GM12878 (cell line): ENCODE measurements at regions not wholly inside any gene's neighbourhood (a gene's known extent, or its start where the extent isn't known, plus 50 kb on each side); places are given as distances from the start of the nearest gene placed in this dataset.

ENCODE experiments used
- ATAC-seq: fragments of 200-7000 bp; cut with Tn5 transposase; 3 replicates; pipeline ENCODE4 v1.9.1; 2020; ENCODE audit warnings: mild to moderate bottlenecking, moderate library complexity
- BruUV-seq: library from RNA; stranded (reverse); fragments of 400-500 nt; replicated peaks from 2 replicates; lab custom pipeline; 2021; lab: Mats Ljungman, UMichigan
- CTCF ChIA-PET: fragments of 300-600 bp; sonication (Branson Sonifier 250); formaldehyde crosslinking; extraction: SDS; loops from one replicate; lab custom pipeline; 2021; ENCODE audit warnings: inconsistent platforms; lab: Yijun Ruan, JAX
- POLR2A ChIA-PET: fragments of 350-600 bp; formaldehyde crosslinking; extraction: SDS; loops from one replicate; lab custom pipeline; 2021; ENCODE audit warnings: inconsistent platforms; lab: Charles Lee
- RAD21 ChIA-PET: fragments of 300-600 bp; sonication (Branson Sonifier 250); formaldehyde crosslinking; loops from one replicate; lab custom pipeline; 2023; ENCODE audit warnings: antibody characterized with exemption; ENCODE audit not compliant: unreplicated experiment; lab: Charles Lee
- SMC1A ChIA-PET: fragments of 300-600 bp; sonication (Branson Sonifier 250); formaldehyde crosslinking; loops from one replicate; lab custom pipeline; 2023; ENCODE audit not compliant: unreplicated experiment, uncharacterized antibody; lab: Charles Lee
- DNase-seq: peaks from one replicate; pipeline ENCODE4 v3.0.0-alpha.2; 2011; ENCODE audit warnings: low read depth, low spot score
- FAIRE-seq: peaks from 3 replicates; lab custom pipeline; 2011; peaks lifted over from hg19 to GRCh38; lab: Jason Lieb, UNC
- H2AFZ ChIP-seq: 2 replicates; pipeline ENCODE4 v1.6.0; 2011; ENCODE audit warnings: low read depth, low read length, control low read depth; ENCODE audit not compliant: control insufficient read depth
- H3K27ac ChIP-seq: 2 replicates; pipeline ENCODE4 v1.5.1; 2011; ENCODE audit warnings: control low read depth; ENCODE audit not compliant: control insufficient read depth, insufficient read depth
- H3K27me3 ChIP-seq, 2 experiments: replicated peaks in 1 of 2; 2 replicates each; pipeline versions ENCODE4 v1.6.0 to v1.6.1; 2011; ENCODE audit warnings: low read length in 1 of 2; ENCODE audit not compliant: control insufficient read depth in 2 of 2, insufficient read depth in 2 of 2
- H3K36me3 ChIP-seq, 2 experiments: 2 replicates each; pipeline ENCODE4 v1.5.1; 2011; ENCODE audit warnings: low read length in 1 of 2; ENCODE audit not compliant: control insufficient read depth in 2 of 2, insufficient read depth in 2 of 2
- H3K4me1 ChIP-seq: 2 replicates; pipeline ENCODE4 v1.6.1; 2011; ENCODE audit warnings: mild to moderate bottlenecking, low read length, moderate library complexity, mixed read lengths; ENCODE audit not compliant: control insufficient read depth, insufficient read depth
- H3K4me2 ChIP-seq: 2 replicates; pipeline ENCODE4 v1.6.0; 2011; ENCODE audit warnings: control low read depth; ENCODE audit not compliant: control insufficient read depth, insufficient read depth
- H3K4me3 ChIP-seq: fragments of 200-600 bp; sonication (generic); 2 replicates; pipeline ENCODE4 v1.5.1; 2016
- H3K79me2 ChIP-seq: 2 replicates; pipeline ENCODE4 v1.6.0; 2011; ENCODE audit warnings: low read length; ENCODE audit not compliant: control insufficient read depth, insufficient read depth
- H3K9ac ChIP-seq: 2 replicates; pipeline ENCODE4 v1.8.0; 2011; ENCODE audit warnings: low read length, control low read depth, mixed read lengths; ENCODE audit not compliant: control insufficient read depth, insufficient read depth
- H3K9me3 ChIP-seq: replicated peaks from 3 replicates; pipeline ENCODE4 v1.5.1; 2011; ENCODE audit warnings: mild to moderate bottlenecking, low read length; ENCODE audit not compliant: control insufficient read depth, insufficient read depth
- H4K20me1 ChIP-seq: 2 replicates; pipeline ENCODE4 v1.6.0; 2011; ENCODE audit not compliant: control insufficient read depth, insufficient read depth
- ESRRA ChIP-seq: IDR thresholded peaks from 2 replicates; pipeline ENCODE4 v1.6.1; 2012; ENCODE audit warnings: mild to moderate bottlenecking, low read length, improper control_type of control experiment
- HDAC6 ChIP-seq: fragments of 200-600 bp; sonication (generic); IDR thresholded peaks from one replicate; pipeline ENCODE4 v1.8.0; 2017; ENCODE audit warnings: antibody characterized with exemption; ENCODE audit not compliant: unreplicated experiment
- IKZF1 ChIP-seq: fragments of 450-650 bp; conservative IDR thresholded peaks from 2 replicates; pipeline ENCODE4 v1.6.1; 2017; ENCODE audit warnings: antibody characterized with exemption, mild to moderate bottlenecking
- RELA ChIP-seq: fragments of 450-650 bp; IDR thresholded peaks from 2 replicates; pipeline ENCODE4 v1.8.0; 2014; ENCODE audit warnings: borderline replicate concordance; ENCODE audit not compliant: partially characterized antibody
- RUNX3 ChIP-seq: IDR thresholded peaks from 2 replicates; pipeline ENCODE4 v1.6.1; 2012; ENCODE audit warnings: low read length, inconsistent platforms
- SMAD5 ChIP-seq: IDR thresholded peaks from 2 replicates; pipeline ENCODE4 v1.6.1; 2016; ENCODE audit warnings: antibody characterized with exemption, low read depth
- SPI1 ChIP-seq: IDR thresholded peaks from 2 replicates; pipeline ENCODE4 v1.6.1; 2011; ENCODE audit warnings: low read depth, mild to moderate bottlenecking, low read length, moderate library complexity, borderline replicate concordance; ENCODE audit not compliant: insufficient read depth
- WGBS: methylation state at CpG from one replicate; pipeline ENCODE4 v1.1.6; 2016; ENCODE audit warnings: low lambda C conversion rate; ENCODE audit not compliant: insufficient replicate concordance, insufficient coverage; ENCODE audit errors: missing lambda C conversion rate; 5-methylcytosine and 5-hydroxymethylcytosine counted together
- in situ Hi-C: fragments of 300-500 bp; cut with MboI; formaldehyde crosslinking; loops from 9 replicates; pipeline ENCODE4 v1.14.3; 2018; ENCODE audit warnings: mixed read lengths
- intact Hi-C: fragments of 100-400 bp; cut with micrococcal nuclease; formaldehyde crosslinking; loops from one replicate; pipeline ENCODE4 v1.14.2; 2022; ENCODE audit not compliant: unreplicated experiment
- TF ChIP-seq, protein P1 (sequence below): IDR thresholded peaks from 2 replicates; pipeline ENCODE4 v1.6.1; 2012; ENCODE audit warnings: low read depth, low read length, improper control_type of control experiment

DNA sequence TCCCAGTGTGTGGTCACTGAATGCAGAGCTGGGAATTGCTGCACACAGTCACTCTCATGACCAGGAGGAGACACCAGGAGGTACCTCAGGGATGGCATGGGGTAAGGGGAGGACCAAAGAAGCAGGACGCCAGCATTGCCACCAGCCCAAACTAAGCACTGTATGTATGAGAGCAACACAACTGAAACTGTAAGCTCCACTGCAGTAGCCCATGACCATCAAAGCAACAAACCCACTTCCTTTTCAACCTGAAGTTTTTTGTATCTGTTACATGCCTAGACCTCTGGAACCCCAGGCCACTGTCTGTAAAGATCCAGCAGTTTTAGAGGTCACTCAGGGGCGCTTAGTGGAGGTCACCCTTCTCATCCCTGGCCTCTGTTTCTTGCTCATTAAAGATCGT, 164.3 kb downstream of the SETD4 start:
- Histone ChIP-seq H3K27ac (no peak overlapping the region), H2AFZ (no peak overlapping the region), H4K20me1 (no peaks in the 10 kb centered on the region), H3K36me3 (no peaks in the 10 kb centered on the region), H3K4me2 (0 out of 2 replicates have a peak overlapping the region, but pooled peaks have one; percentile 45), H3K27me3 (no peaks in the 10 kb centered on the region), H3K9me3 (no peaks in the 10 kb centered on the region), H3K9ac (no peak overlapping the region), H3K4me1 (peaks cover 7% of the 10 kb centered on the region; the same call in 1 of the 2 replicates), H3K79me2 (no peaks in the 10 kb centered on the region), H3K4me3 (no peak overlapping the region)
- ChIA-PET CTCF (interaction anchor here (1.1 kb wide), 1 partner anchor 132 kb away, joined by 3 read pairs; no protein-coding TSS in a partner anchor), SMC1A (no interaction called here), POLR2A (no interaction called here), RAD21 (no interaction called here)
- 15% methylated on average over 3 of the region's 3 CpGs for WGBS
- DNase-seq (peak; percentile 21), FAIRE-seq (peak; percentile 75), ATAC-seq (peak; percentile 89)
- TF ChIP-seq ESRRA = no peak
- TF ChIP-seq RUNX3 = peak; percentile 48; the same call in 1 of the 2 replicates
- TF ChIP-seq SMAD5 = no peak
- peak; percentile 43; the same call in 1 of the 2 replicates for TF ChIP-seq SPI1
- TF ChIP-seq HDAC6 = no peak
- TF ChIP-seq, protein P1, sequence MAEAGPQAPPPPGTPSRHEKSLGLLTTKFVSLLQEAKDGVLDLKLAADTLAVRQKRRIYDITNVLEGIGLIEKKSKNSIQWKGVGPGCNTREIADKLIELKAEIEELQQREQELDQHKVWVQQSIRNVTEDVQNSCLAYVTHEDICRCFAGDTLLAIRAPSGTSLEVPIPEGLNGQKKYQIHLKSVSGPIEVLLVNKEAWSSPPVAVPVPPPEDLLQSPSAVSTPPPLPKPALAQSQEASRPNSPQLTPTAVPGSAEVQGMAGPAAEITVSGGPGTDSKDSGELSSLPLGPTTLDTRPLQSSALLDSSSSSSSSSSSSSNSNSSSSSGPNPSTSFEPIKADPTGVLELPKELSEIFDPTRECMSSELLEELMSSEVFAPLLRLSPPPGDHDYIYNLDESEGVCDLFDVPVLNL = no peak
- no peak for TF ChIP-seq IKZF1
- TF ChIP-seq RELA = no peak
- BruUV-seq = no TSS peak
- intact Hi-C loops (no loop called here), in situ Hi-C loops (no loop called here)
